Immature natural killer cell (primary cell): ENCODE measurements at regions not wholly inside any gene's neighbourhood (a gene's known extent, or its start where the extent isn't known, plus 50 kb on each side); places are given as distances from the start of the nearest gene placed in this dataset.

Source experiments
- DNase-seq, 3 donors: peaks; one replicate each; pipeline ENCODE4 v3.0.0; 2022; ENCODE audit warnings: mixed read lengths in 1 of 3
- H3K27ac Mint-ChIP-seq, 6 donors: one replicate each; pipeline ENCODE4 v1.8.0; 2020; ENCODE audit warnings: mixed read lengths in 6 of 6, mild to moderate bottlenecking in 5 of 6, inconsistent platforms in 4 of 6, moderate library complexity in 3 of 6
- H3K27me3 Mint-ChIP-seq, 3 donors: one replicate each; pipeline ENCODE4 v1.8.0; 2020 to 2021; ENCODE audit warnings: low read depth in 3 of 3, mild to moderate bottlenecking in 3 of 3, mixed read lengths in 3 of 3, moderate library complexity in 3 of 3, inconsistent platforms in 1 of 3
- H3K36me3 Mint-ChIP-seq, 3 donors: one replicate each; pipeline ENCODE4 v1.8.0; 2020; ENCODE audit warnings: mixed read lengths in 3 of 3, inconsistent platforms in 2 of 3, mild to moderate bottlenecking in 2 of 3
- H3K4me1 Mint-ChIP-seq, 2 donors: one replicate each; pipeline ENCODE4 v1.8.0; 2020; ENCODE audit warnings: inconsistent platforms in 2 of 2, mild to moderate bottlenecking in 2 of 2, mixed read lengths in 2 of 2, moderate library complexity in 1 of 2
- H3K4me3 Mint-ChIP-seq, 5 donors: one replicate each; pipeline ENCODE4 v1.8.0; 2020; ENCODE audit warnings: mild to moderate bottlenecking in 5 of 5, mixed read lengths in 5 of 5, inconsistent platforms in 3 of 5, moderate library complexity in 3 of 5
- H3K9me3 Mint-ChIP-seq, 6 donors: one replicate each; pipeline ENCODE4 v1.8.0; 2020; ENCODE audit warnings: mild to moderate bottlenecking in 6 of 6, mixed read lengths in 6 of 6, inconsistent platforms in 4 of 6, moderate library complexity in 3 of 6

DNA sequence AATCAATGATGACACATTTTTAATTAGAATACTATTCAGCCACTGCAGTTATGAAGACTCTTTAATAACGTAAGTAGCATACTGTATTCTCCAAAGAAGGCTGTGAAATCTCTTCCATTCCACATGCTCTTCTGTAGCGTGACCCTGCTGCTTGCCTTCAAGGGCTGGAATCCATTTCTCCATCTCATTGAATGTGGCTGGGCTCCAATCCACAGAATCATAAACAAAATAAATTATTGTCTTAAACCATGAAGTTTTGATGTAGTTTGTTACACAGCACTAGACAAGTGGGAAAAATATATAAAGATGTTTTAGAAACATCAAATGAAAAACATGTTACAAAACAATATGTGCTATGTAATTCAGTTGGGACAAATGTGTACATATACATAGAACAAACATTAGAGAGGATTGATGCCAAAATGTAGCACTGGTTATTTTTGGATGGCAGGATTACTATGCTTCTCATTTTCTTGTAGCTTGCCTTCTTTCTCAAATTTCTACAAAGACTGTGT, 410.8 kb upstream of the PODXL start:
- Mint-ChIP-seq H3K27ac (no peak overlapping the region), H3K27me3 (peaks cover 0 to 5% (median 1%) of the 10 kb centered on the region in 3 donors), H3K4me3 (no peak overlapping the region), H3K36me3 (no peaks in the 10 kb centered on the region), H3K9me3 (no peaks in the 10 kb centered on the region), H3K4me1 (no peaks in the 10 kb centered on the region)
- no peak for DNase-seq

DNA sequence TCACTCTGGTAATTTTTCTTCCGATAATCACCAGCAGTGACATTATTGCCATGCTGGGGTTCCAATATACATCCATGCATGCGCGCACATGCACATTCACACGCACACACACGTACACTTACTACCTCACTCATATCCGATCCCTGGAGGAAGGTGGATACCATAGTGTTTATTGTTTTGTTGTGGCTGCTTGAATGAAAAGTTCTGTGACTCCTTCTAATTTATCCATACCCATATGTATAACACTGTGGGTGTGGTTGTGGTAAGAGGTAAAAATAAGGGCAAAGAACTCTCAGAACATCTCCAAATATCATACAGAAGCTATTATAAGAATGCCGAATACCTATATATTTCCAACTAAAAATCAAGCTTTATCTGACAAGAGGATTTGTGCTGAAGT, 407.8 kb upstream of the PODXL start:
- Mint-ChIP-seq H3K36me3 (no peaks in the 10 kb centered on the region), H3K27me3 (peaks cover 0 to 11% (median 1%) of the 10 kb centered on the region in 3 donors), H3K9me3 (no peaks in the 10 kb centered on the region), H3K27ac (no peak overlapping the region), H3K4me1 (no peaks in the 10 kb centered on the region), H3K4me3 (no peak overlapping the region)
- no peak for DNase-seq

DNA sequence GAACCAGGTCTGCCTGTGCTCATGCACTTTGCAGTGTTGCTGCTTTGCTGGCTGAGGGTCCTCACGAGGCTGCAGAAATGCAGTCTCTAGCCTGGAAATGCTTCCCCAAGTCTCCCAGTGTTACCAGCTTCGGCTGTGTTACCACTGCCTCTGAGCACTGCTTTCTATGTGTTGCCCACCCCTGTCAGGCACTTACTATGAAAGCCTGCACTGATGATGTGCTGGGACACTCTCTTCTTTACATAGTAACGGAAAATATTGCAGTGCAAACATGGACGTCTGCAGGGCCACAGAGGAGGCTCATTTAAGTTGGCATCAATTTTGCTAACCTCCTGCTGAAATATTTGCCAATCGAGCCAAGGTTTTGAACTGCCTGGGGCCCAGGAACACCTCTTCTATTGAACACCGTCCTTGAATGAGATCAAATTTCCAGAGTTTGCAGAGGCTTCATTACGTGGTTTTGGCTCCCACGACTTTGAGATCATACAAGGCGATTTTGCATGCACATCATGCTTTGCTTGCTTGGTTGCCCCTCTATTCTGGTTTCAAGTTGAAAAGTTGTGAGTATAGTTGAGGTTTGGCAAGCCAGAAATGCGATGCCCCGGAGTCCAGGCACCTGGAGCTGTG, 404.7 kb upstream of the PODXL start:
- Mint-ChIP-seq H3K27me3 (peaks cover 0 to 8% (median 1%) of the 10 kb centered on the region in 3 donors), H3K4me3 (no peak overlapping the region), H3K36me3 (no peaks in the 10 kb centered on the region), H3K9me3 (peaks cover 0 to 1% (median 0%) of the 10 kb centered on the region in 6 donors), H3K4me1 (no peaks in the 10 kb centered on the region), H3K27ac (no peak overlapping the region)
- no peak for DNase-seq

DNA sequence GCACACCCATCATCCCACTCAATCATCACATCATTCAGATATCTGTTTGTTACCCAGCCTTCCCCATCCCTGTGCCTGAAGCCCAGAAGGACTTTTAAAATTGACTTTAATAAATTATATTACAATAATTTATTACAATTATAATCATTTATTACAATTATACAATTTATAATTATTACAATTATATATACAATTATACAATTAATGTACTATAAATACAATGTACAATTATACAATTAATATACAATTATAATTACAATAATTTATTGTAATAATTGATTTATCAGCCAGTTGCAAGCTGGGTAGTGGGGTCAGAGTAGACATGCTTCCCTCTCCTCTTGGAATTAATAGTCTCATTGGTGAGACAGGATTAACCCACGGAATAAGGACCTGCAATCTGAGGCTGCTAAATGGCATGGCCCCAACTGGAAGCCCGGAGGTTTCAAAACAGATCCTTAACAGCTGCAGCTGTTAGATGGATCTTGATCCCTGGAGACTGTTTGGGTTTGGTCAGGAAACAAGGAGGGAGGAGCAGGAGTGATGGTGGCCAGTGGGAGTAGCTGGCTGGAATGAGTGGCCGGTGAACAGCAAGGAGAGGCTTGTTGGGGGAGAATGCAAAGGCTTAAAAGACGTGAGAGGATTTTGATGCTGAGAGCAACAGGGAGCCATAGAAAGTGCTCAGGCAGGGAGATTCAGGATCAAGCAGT, 402.8 kb upstream of the PODXL start:
- H3K9me3 Mint-ChIP-seq: peaks cover 0 to 3% (median 0%) of the 10 kb centered on the region in 6 donors
- H3K4me1 Mint-ChIP-seq: no peaks in the 10 kb centered on the region
- H3K27ac Mint-ChIP-seq: no peak overlapping the region
- H3K4me3 Mint-ChIP-seq: no peak overlapping the region
- no peaks in the 10 kb centered on the region for H3K36me3 Mint-ChIP-seq
- peaks cover 0 to 8% (median 1%) of the 10 kb centered on the region in 3 donors for H3K27me3 Mint-ChIP-seq
- DNase-seq: no peak

DNA sequence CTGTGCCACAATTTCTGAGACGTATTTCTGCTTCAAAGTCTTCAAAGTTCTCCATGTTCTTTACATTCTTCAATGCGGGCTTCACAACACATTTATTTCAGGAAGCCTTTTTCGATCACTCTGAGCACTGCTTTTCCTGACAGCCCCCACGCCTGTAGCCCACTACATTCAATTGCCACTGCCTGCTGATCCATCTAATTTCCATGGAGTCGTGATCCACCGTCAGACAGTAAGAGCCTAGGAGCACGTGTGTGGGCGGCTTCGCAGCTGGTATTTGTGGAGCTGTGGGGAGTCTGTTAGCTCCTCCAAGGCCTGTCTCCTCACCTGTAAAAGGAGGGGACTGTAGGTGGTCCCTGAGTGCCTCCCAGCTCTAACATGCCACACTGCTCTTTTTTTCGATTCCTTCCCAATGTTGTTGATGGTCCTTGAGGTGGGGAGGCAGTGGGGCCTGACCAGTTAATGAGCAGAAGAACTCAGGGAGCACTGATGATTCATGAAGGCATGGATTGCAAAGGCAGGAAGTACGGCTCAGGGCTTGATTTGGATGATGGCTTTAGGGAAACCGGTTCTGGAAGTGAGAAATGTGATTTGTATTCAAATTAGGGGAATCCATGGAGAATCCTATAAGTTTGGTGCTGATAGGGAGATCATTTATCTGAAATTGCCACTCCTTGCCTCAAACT, 401.1 kb upstream of the PODXL start:
- H3K4me1 Mint-ChIP-seq: no peaks in the 10 kb centered on the region
- no peaks in the 10 kb centered on the region for H3K36me3 Mint-ChIP-seq
- H3K27ac Mint-ChIP-seq: no peak overlapping the region
- H3K9me3 Mint-ChIP-seq: peaks cover 0 to 3% (median 0%) of the 10 kb centered on the region in 6 donors
- peaks cover 0 to 8% (median 3%) of the 10 kb centered on the region in 3 donors for H3K27me3 Mint-ChIP-seq
- no peak for DNase-seq
- H3K4me3 Mint-ChIP-seq: no peak overlapping the region

DNA sequence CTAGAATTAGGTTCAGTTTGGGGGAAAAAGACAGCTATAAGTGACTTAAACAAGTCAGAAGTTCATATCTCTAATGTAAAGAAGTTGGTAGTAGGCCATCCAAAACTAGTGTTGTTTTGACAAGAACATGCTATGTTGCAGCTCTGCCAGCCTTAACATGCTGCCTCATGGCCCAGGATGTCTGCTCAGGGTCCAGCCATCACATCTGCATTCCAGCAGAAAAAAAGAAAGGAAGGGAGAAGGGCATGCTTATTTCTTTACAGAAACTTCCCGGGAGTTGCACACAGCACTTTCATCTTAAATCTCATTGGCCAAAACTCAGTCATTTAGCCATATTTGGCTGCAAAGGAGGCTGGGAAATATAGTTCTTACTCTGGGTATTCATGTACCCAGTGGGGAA, 400.4 kb upstream of the PODXL start:
- no peak overlapping the region for H3K27ac Mint-ChIP-seq
- H3K9me3 Mint-ChIP-seq: peaks cover 0 to 3% (median 0%) of the 10 kb centered on the region in 6 donors
- H3K4me3 Mint-ChIP-seq: no peak overlapping the region
- peaks cover 0 to 3% (median 2%) of the 10 kb centered on the region in 3 donors for H3K27me3 Mint-ChIP-seq
- DNase-seq: no peak
- H3K4me1 Mint-ChIP-seq: no peaks in the 10 kb centered on the region
- no peaks in the 10 kb centered on the region for H3K36me3 Mint-ChIP-seq

DNA sequence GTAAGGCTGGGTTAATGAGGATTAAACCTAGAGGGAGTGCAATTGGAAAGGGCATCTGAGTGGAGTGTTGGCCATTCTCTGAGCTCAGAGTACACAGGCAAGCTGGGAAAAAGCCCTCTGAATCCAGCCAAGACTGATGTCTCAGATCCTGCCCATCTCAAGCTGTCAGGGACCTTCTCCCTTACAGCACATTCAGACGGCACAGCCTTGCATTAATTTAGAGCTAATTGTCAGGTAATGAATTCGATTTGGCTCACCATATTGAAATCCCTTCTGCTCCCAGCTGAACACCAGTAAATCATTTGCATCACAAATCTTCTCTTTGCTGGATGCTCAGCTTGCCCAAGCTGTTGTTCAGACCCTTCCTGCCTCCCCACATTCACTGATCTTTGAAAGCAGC, 399.3 kb upstream of the PODXL start:
- no peak for DNase-seq
- Mint-ChIP-seq H3K4me3 (no peak overlapping the region), H3K36me3 (no peaks in the 10 kb centered on the region), H3K27me3 (peaks cover 0 to 3% (median 2%) of the 10 kb centered on the region in 3 donors), H3K27ac (no peak overlapping the region), H3K4me1 (no peaks in the 10 kb centered on the region), H3K9me3 (peaks cover 0 to 3% (median 0%) of the 10 kb centered on the region in 6 donors)

DNA sequence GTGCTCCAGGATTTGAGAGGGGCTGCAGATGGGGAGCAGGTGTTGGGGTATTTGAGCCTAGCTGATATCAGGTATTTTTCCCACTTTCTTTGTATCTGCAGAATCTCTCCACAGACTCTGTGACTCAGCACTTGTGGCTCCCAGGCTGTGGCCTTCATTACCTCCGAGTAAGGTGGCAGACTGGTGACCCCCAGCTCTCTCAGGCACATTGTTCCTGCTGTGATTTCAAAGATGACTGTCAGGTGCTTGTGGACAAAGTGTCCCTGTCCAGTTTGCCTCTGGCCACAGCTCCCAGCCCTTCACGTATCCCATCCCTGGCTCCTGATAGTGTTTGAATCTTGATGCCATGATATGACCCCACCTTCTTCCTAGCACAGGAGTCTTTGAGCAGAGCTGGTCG, 396.8 kb upstream of the PODXL start:
- Mint-ChIP-seq H3K36me3 (no peaks in the 10 kb centered on the region), H3K27ac (no peak overlapping the region), H3K4me3 (no peak overlapping the region), H3K9me3 (peaks cover 0 to 2% (median 0%) of the 10 kb centered on the region in 6 donors), H3K27me3 (peaks cover 0 to 3% (median 0%) of the 10 kb centered on the region in 3 donors), H3K4me1 (no peaks in the 10 kb centered on the region)
- DNase-seq: no peak

DNA sequence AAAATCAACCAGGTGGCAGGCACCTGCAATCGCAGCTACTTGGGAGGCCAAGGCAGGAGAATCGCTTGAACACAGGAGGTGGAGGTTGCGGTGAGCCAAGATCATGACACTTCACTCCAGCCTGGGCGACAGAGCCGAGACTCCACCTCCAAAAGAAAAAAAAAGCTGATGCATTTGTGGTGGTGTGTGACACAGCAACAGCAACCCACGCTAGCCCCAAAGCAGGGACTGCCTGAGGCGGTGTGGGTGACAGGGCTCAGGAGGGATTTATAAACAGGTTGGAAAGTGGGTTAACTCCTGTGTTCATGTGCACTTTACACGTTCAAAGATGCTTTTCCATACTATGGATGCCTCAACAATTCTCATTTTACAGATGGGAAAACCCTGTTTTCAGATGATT, 395.9 kb upstream of the PODXL start:
- DNase-seq: no peak
- Mint-ChIP-seq H3K36me3 (no peaks in the 10 kb centered on the region), H3K27ac (no peak overlapping the region), H3K27me3 (peaks cover 0 to 4% (median 3%) of the 10 kb centered on the region in 3 donors), H3K4me3 (no peak overlapping the region), H3K9me3 (peaks cover 0 to 2% (median 0%) of the 10 kb centered on the region in 6 donors), H3K4me1 (no peaks in the 10 kb centered on the region)

DNA sequence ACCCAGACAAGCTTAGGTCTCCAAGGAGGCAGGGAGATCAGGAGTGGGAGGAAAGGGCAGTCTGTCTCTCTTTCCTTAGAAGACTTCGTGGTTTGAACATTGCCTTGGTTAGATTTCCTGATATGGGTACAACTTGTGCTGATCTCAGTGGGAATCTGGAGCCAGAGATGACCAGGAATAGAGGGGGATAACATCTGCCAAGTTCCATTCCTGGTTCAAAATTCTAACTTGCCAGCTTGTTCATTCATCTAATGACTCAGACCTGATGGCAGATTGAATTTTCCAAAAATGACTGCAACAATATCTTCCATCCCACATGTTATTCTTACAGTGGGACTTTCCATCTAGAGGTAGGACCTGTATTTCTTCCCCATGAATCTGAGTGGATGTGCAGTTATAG, 394.3 kb upstream of the PODXL start:
- H3K36me3 Mint-ChIP-seq: no peaks in the 10 kb centered on the region
- H3K4me1 Mint-ChIP-seq: no peaks in the 10 kb centered on the region
- H3K27ac Mint-ChIP-seq: no peak overlapping the region
- H3K27me3 Mint-ChIP-seq: peaks cover 3 to 4% (median 3%) of the 10 kb centered on the region in 3 donors
- no peak for DNase-seq
- H3K9me3 Mint-ChIP-seq: peaks cover 0 to 2% (median 0%) of the 10 kb centered on the region in 6 donors
- H3K4me3 Mint-ChIP-seq: no peak overlapping the region

DNA sequence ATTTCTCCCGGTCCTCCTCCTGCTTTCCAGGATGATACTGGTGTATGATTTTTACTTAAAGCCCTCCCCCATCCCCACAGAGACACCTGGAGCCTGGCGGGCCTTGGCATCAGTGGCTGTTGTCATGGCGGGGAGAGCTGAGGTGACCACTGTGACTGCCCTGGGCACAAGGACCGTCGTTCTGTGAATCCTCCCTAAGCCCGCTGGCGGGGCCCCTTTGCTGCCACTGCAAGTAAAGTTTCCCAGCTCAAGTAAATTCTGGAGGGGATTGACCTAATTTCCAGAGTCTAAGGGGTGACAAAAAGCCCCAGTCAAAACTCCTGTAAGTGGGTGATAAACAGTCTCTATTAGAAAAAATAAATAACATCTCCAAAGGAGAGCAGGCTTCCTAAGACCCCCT, 393.2 kb upstream of the PODXL start:
- DNase-seq: no peak
- Mint-ChIP-seq H3K27me3 (peaks cover 3 to 4% (median 3%) of the 10 kb centered on the region in 3 donors), H3K36me3 (no peaks in the 10 kb centered on the region), H3K4me1 (no peaks in the 10 kb centered on the region), H3K27ac (no peak overlapping the region), H3K4me3 (no peak overlapping the region), H3K9me3 (no peaks in the 10 kb centered on the region)

DNA sequence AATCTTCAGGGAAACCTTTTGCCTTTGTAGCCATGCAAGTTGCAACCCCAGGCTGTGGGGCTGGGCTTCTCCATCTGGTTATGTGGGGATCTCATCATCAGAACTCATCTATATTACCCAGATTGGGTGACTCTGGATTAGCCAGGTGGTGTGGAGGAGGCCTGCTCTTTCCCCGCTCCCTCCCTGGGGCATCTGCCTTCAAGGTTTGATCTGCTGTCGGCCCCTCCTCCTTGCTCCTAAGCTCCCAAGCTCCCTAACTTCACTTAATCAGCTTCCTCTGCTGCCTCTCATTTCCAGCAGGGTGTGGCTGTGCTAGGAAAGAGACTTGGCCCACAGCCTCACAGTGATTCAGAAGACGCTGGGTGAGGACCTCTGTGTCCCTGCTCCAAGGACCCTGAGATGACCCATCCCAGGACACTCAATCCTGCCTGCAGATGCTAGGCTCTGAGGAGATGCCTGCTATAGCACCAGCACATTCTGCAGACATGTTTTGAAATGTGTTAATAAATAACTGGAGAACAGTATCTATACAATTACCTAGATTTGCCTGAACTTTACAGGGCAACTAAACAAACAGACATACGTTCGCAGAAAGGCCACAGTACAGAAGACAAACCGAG, 392.1 kb upstream of the PODXL start:
- Mint-ChIP-seq H3K27ac (no peak overlapping the region), H3K27me3 (peaks cover 2 to 4% (median 3%) of the 10 kb centered on the region in 3 donors)

DNA sequence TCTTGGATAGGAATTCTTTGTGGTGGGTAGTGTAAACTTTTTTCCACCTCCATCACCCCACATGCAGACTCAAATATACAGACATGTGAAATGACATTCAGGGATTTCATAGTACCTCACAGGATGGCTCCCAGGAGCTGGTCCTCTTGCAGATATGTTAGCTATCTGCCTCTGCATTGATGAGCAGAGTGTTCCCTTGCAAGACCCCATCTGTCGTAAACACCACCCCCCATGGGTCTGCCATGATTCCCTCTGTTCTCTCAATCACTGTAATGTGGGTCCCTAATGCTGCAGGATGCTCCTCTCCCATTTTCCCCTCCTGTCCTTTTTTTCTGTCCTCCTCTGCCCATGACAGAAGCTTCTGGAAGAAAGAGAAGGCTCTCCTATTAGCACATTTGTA, 391.2 kb upstream of the PODXL start:
- no peak overlapping the region for H3K4me3 Mint-ChIP-seq
- no peak overlapping the region for H3K27ac Mint-ChIP-seq
- peaks cover 1 to 4% (median 3%) of the 10 kb centered on the region in 3 donors for H3K27me3 Mint-ChIP-seq
- DNase-seq: no peak
- H3K36me3 Mint-ChIP-seq: no peaks in the 10 kb centered on the region
- no peaks in the 10 kb centered on the region for H3K9me3 Mint-ChIP-seq
- no peaks in the 10 kb centered on the region for H3K4me1 Mint-ChIP-seq

More for the DNA sequence above, 392.1 kb upstream of the PODXL start:
- no peaks in the 10 kb centered on the region for H3K9me3 Mint-ChIP-seq
- no peaks in the 10 kb centered on the region for H3K4me1 Mint-ChIP-seq
- no peak for DNase-seq
- H3K36me3 Mint-ChIP-seq: no peaks in the 10 kb centered on the region
- no peak overlapping the region for H3K4me3 Mint-ChIP-seq
